ENCODE measurements at regions not wholly inside any gene's neighbourhood (a gene's known extent, or its start where the extent isn't known, plus 50 kb on each side); places are given as distances from the start of the nearest gene placed in this dataset.

DNA sequence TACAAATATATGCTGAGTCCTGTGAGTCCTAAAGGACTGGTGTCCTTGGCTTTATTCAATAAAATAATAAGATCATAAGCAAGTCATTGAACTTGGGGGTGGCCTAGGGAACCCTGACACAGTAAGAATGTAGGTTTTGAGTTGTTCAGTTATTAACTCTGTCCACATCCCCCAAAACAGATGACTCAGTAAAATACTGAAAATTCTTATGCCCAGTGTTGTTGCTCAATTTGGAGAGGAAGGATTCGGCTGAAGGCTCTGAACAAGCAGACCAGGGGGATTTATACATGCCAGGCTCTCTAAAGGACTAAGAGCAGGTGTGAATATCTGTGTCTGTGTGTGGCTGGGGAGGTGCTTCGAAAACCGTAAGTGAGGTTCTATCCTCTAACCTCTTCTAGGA lies 173.7 kb downstream of the RMI1 start:
- TF ChIP-seq, protein P1, sequence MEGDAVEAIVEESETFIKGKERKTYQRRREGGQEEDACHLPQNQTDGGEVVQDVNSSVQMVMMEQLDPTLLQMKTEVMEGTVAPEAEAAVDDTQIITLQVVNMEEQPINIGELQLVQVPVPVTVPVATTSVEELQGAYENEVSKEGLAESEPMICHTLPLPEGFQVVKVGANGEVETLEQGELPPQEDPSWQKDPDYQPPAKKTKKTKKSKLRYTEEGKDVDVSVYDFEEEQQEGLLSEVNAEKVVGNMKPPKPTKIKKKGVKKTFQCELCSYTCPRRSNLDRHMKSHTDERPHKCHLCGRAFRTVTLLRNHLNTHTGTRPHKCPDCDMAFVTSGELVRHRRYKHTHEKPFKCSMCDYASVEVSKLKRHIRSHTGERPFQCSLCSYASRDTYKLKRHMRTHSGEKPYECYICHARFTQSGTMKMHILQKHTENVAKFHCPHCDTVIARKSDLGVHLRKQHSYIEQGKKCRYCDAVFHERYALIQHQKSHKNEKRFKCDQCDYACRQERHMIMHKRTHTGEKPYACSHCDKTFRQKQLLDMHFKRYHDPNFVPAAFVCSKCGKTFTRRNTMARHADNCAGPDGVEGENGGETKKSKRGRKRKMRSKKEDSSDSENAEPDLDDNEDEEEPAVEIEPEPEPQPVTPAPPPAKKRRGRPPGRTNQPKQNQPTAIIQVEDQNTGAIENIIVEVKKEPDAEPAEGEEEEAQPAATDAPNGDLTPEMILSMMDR (IDR thresholded peaks at IDR 0.05): no peak
- TF ChIP-seq POLR2A (IDR thresholded peaks at IDR 0.05): no peak
